Endothelial cell of umbilical vein (primary cell): ENCODE measurements at regions not wholly inside any gene's neighbourhood (a gene's known extent, or its start where the extent isn't known, plus 50 kb on each side); places are given as distances from the start of the nearest gene placed in this dataset.

ENCODE experiments used
- BruUV-seq: library from RNA; stranded (reverse); fragments of 400-500 nt; replicated peaks from 2 replicates; lab custom pipeline; 2021; lab: Mats Ljungman, UMichigan
- CTCF ChIA-PET: fragments of 300-600, 350-600 bp; sonication (Branson Sonifier 250); formaldehyde crosslinking; loops from one replicate; lab custom pipeline; 2021; ENCODE audit warnings: antibody characterized with exemption, inconsistent platforms; lab: Charles Lee
- POLR2A ChIA-PET: fragments of 300-600, 350-600 bp; sonication (Branson Sonifier 250); formaldehyde crosslinking; loops from one replicate; lab custom pipeline; 2021; ENCODE audit warnings: antibody characterized with exemption, inconsistent platforms; lab: Charles Lee
- DNase-seq: peaks from one replicate; pipeline ENCODE4 v3.0.0-alpha.2; 2011; ENCODE audit warnings: low read depth, low spot score
- FAIRE-seq: peaks from 2 replicates; lab custom pipeline; 2011; peaks lifted over from hg19 to GRCh38; lab: Jason Lieb, UNC
- H2AFZ ChIP-seq: 2 replicates; pipeline ENCODE4 v1.6.0; 2012; ENCODE audit warnings: low read depth, low read length, control low read depth, inconsistent platforms
- H3K27ac ChIP-seq: 2 replicates; pipeline ENCODE4 v1.5.1; 2011; ENCODE audit warnings: low read depth, mild to moderate bottlenecking, control low read depth, low read length, moderate library complexity; ENCODE audit not compliant: insufficient read depth
- H3K27me3 ChIP-seq, 2 experiments: 2 replicates each; pipeline versions ENCODE4 v1.6.0 to v1.6.1; 2011; ENCODE audit warnings: low read length in 2 of 2, mixed read lengths in 1 of 2; ENCODE audit not compliant: control insufficient read depth in 2 of 2, insufficient read depth in 2 of 2
- H3K36me3 ChIP-seq, 2 experiments: 2 replicates in 1 of 2; 3 replicates in 1 of 2; pipeline ENCODE4 v1.5.1; 2011; ENCODE audit warnings: low read length in 2 of 2, mild to moderate bottlenecking in 1 of 2, moderate library complexity in 1 of 2; ENCODE audit not compliant: control insufficient read depth in 2 of 2, insufficient read depth in 2 of 2; ENCODE audit errors: extremely low read depth in 1 of 2
- H3K4me1 ChIP-seq: 3 replicates; pipeline ENCODE4 v1.5.1; 2011; ENCODE audit warnings: mild to moderate bottlenecking, low read length; ENCODE audit not compliant: control insufficient read depth, insufficient read depth; ENCODE audit errors: extremely low read depth
- H3K4me2 ChIP-seq: 2 replicates; pipeline ENCODE4 v1.6.1; 2011; ENCODE audit warnings: low read length, control low read depth, mixed read lengths; ENCODE audit not compliant: insufficient read depth
- H3K4me3 ChIP-seq, 3 experiments: fragments of 200-600 bp in 1 of 3; sonication (generic), shearing (Covaris generic) in 1 of 3; replicated peaks in 1 of 3; 2 replicates each; pipeline ENCODE4 v1.5.1; 2011 to 2016; ENCODE audit warnings: control low read depth in 3 of 3, low read length in 3 of 3, mild to moderate bottlenecking in 2 of 3, inconsistent platforms in 1 of 3, low read depth in 1 of 3, moderate library complexity in 1 of 3; ENCODE audit not compliant: insufficient read depth in 1 of 3
- H3K79me2 ChIP-seq: 2 replicates; pipeline ENCODE4 v1.6.0; 2012; ENCODE audit warnings: low read length, inconsistent platforms; ENCODE audit not compliant: control insufficient read depth, insufficient read depth
- H3K9ac ChIP-seq: replicated peaks from 2 replicates; pipeline ENCODE3; 2011; ENCODE audit warnings: low read length, control low read depth; ENCODE audit not compliant: insufficient read depth; ENCODE audit errors: extremely low read depth
- H3K9me1 ChIP-seq: replicated peaks from 3 replicates; pipeline ENCODE4 v1.6.0; 2011; ENCODE audit warnings: mild to moderate bottlenecking, low read length; ENCODE audit not compliant: control insufficient read depth, insufficient read depth; ENCODE audit errors: extremely low read depth
- H3K9me3 ChIP-seq: replicated peaks from 2 replicates; pipeline ENCODE4 v1.5.1; 2012; ENCODE audit warnings: low read length, inconsistent platforms; ENCODE audit not compliant: control insufficient read depth, insufficient read depth
- H4K20me1 ChIP-seq: replicated peaks from 2 replicates; pipeline ENCODE3; 2011; ENCODE audit warnings: mild to moderate bottlenecking, low read length; ENCODE audit not compliant: control insufficient read depth, insufficient read depth; ENCODE audit errors: extremely low read depth
- CTCF ChIP-seq, 2 donors: IDR thresholded peaks; 1 replicate in 1 of 2; 2 replicates in 1 of 2; pipeline ENCODE4 v1.5.1; 2011; ENCODE audit warnings: low read length in 2 of 2, mild to moderate bottlenecking in 2 of 2, moderate library complexity in 2 of 2, control low read depth in 1 of 2, inconsistent platforms in 1 of 2, low read depth in 1 of 2; ENCODE audit not compliant: insufficient read depth in 1 of 2; ENCODE audit errors: extremely low read depth in 1 of 2
- EZH2 ChIP-seq: IDR thresholded peaks from 2 replicates; pipeline ENCODE4 v1.6.1; 2012; ENCODE audit warnings: borderline replicate concordance, low read depth, mild to moderate bottlenecking, moderate library complexity, low read length, inconsistent platforms; ENCODE audit not compliant: severe bottlenecking
- FOS ChIP-seq: IDR thresholded peaks from 2 replicates; pipeline ENCODE4 v1.6.1; 2011; ENCODE audit warnings: mild to moderate bottlenecking, low read length, moderate library complexity, borderline replicate concordance; ENCODE audit not compliant: insufficient read depth
- GATA2 ChIP-seq: IDR thresholded peaks from 2 replicates; pipeline ENCODE4 v1.7.0; 2011; ENCODE audit warnings: low read depth, mild to moderate bottlenecking, moderate library complexity, mixed read lengths, low read length; ENCODE audit not compliant: insufficient read length, insufficient read depth
- JUN ChIP-seq: IDR thresholded peaks from 2 replicates; pipeline ENCODE4 v1.6.1; 2011; ENCODE audit warnings: borderline replicate concordance, low read depth; ENCODE audit not compliant: insufficient read length, insufficient read depth
- MAX ChIP-seq: IDR thresholded peaks from 2 replicates; pipeline ENCODE4 v1.6.1; 2011; ENCODE audit not compliant: insufficient read depth, insufficient read length
- MYC ChIP-seq: IDR thresholded peaks from one replicate; pipeline ENCODE4 v1.6.1; 2011; ENCODE audit warnings: mild to moderate bottlenecking, low read depth, low read length
- POLR2A ChIP-seq: IDR thresholded peaks from 2 replicates; pipeline ENCODE4 v1.6.1; 2012; ENCODE audit warnings: low read depth, mild to moderate bottlenecking, control low read depth, low read length
- POLR2AphosphoS5 ChIP-seq: IDR thresholded peaks from 2 replicates; pipeline ENCODE4 v1.6.1; 2012; ENCODE audit warnings: low read depth, mild to moderate bottlenecking, control low read depth, low read length, moderate library complexity; ENCODE audit not compliant: insufficient read depth
- dilution Hi-C: fragments of 300-500 bp; cut with MboI; formaldehyde crosslinking; loops from one replicate; pipeline ENCODE4 v1.15.0; 2019; ENCODE audit warnings: low sequenced_read_pairs; ENCODE audit not compliant: extremely low pct_ligation_motif_present
- intact Hi-C: fragments of 100-400 bp; cut with micrococcal nuclease; formaldehyde crosslinking; loops from one replicate; pipeline ENCODE4 v1.10.0; 2022

GRCh38 chr9:7407246-7407645, 392.3 kb downstream of the DMAC1 start:
- DNase-seq (no peak), FAIRE-seq (no peak)
- no peaks in the 10 kb centered on the region for H3K27me3 ChIP-seq
- no peak overlapping the region for H3K4me3 ChIP-seq
- no peak for TF ChIP-seq GATA2
- no peak for TF ChIP-seq JUN
- no peak for TF ChIP-seq FOS
- no peak for TF ChIP-seq EZH2
- no peak for TF ChIP-seq POLR2AphosphoS5
- no peak for TF ChIP-seq CTCF (IDR thresholded peaks at IDR 0.05; ENCODE audit: extremely low read depth in 1 of 2, insufficient read depth in 1 of 2, low read depth in 1 of 2, low read length in 2 of 2)
- no peak for TF ChIP-seq POLR2A
- no peak for TF ChIP-seq MYC
- no peak for TF ChIP-seq MAX
- intact Hi-C loops = no loop called here
- no peaks in the 10 kb centered on the region for H3K9me1 ChIP-seq
- H4K20me1 ChIP-seq = no peaks in the 10 kb centered on the region
- no peaks in the 10 kb centered on the region for H3K4me1 ChIP-seq
- no TSS peak for BruUV-seq
- dilution Hi-C loops = no loop called here
- no peaks in the 10 kb centered on the region for H3K9me3 ChIP-seq
- no peak overlapping the region for H3K4me2 ChIP-seq
- no peak overlapping the region for H2AFZ ChIP-seq
- H3K79me2 ChIP-seq = no peaks in the 10 kb centered on the region
- no peak overlapping the region for H3K27ac ChIP-seq
- no peak overlapping the region for H3K9ac ChIP-seq
- CTCF ChIA-PET = no interaction called here
- no peaks in the 10 kb centered on the region for H3K36me3 ChIP-seq
- POLR2A ChIA-PET = no interaction called here
